Esophagus muscularis mucosa (tissue), 2 donors: ENCODE measurements at regions not wholly inside any gene's neighbourhood (a gene's known extent, or its start where the extent isn't known, plus 50 kb on each side); places are given as distances from the start of the nearest gene placed in this dataset.

Source experiments
- POLR2A ChIP-seq: fragments of 450-650 bp; IDR thresholded peaks from one replicate; pipeline ENCODE4 v1.6.1; 2017; ENCODE audit warnings: antibody characterized with exemption, moderate library complexity, mild to moderate bottlenecking, low read depth
- POLR2AphosphoS5 ChIP-seq, 2 donors: sonication (generic); formaldehyde crosslinking; IDR thresholded peaks; one replicate each; pipeline ENCODE4 v1.6.1; 2017; ENCODE audit warnings: antibody characterized with exemption in 2 of 2

GRCh38 chr10:10178476-10178875 lies 839.2 kb upstream of the CELF2 start:
- no peak for TF ChIP-seq POLR2A
- no peak for TF ChIP-seq POLR2AphosphoS5 (IDR thresholded peaks at IDR 0.05)
